ENCODE measurements at regions not wholly inside any gene's neighbourhood (a gene's known extent, or its start where the extent isn't known, plus 50 kb on each side); places are given as distances from the start of the nearest gene placed in this dataset.

DNA sequence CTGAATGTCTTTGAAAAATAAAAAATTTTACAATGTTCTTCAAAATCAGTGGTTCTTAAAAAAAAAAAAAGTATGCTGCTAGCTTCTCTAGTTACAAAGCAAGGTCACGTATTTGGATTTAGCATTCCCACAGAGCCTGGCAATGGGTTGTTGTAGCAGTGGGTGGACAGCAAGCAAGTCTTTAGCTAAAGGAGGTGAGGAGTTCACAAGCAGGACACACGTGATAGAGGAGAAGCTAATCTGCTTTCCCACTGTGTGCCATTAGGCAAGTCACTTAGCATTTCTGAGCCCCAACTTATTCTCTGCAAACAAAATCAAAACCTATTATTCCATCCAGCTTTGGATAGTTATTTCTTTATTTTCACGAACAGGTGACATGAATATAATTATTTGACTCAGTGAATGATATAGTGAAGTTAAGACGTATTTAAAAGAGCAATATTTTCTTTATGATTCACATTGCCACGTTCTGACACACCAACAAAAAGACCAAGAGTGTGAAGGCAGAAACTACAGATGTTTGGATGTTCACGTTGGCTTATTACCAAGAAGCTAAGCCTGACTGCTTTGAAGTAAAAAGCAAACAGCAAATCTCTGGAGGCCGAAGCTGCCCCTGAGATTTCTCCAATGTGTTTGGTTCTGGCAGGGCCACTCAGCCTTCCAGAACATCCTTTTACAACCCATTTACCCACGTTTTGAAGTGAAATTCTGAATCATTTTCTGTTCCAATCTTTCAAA, 612.1 kb upstream of the CDH6 start:
- H3K4me3 ChIP-seq, result no peak overlapping the region
- WGBS, 2 donors, result 28 to 30% methylated on average over 8 of the region's 8 CpGs
- H3K9me3 ChIP-seq, result no peaks in the 10 kb centered on the region
- TF ChIP-seq, protein P1, sequence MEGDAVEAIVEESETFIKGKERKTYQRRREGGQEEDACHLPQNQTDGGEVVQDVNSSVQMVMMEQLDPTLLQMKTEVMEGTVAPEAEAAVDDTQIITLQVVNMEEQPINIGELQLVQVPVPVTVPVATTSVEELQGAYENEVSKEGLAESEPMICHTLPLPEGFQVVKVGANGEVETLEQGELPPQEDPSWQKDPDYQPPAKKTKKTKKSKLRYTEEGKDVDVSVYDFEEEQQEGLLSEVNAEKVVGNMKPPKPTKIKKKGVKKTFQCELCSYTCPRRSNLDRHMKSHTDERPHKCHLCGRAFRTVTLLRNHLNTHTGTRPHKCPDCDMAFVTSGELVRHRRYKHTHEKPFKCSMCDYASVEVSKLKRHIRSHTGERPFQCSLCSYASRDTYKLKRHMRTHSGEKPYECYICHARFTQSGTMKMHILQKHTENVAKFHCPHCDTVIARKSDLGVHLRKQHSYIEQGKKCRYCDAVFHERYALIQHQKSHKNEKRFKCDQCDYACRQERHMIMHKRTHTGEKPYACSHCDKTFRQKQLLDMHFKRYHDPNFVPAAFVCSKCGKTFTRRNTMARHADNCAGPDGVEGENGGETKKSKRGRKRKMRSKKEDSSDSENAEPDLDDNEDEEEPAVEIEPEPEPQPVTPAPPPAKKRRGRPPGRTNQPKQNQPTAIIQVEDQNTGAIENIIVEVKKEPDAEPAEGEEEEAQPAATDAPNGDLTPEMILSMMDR (IDR thresholded peaks at IDR 0.05), result no peak
- no peak for TF ChIP-seq POLR2A (IDR thresholded peaks at IDR 0.05)
- DNase-seq, result no peak
- ATAC-seq, result no peak
- H3K27ac ChIP-seq, result no peak overlapping the region
- no peaks in the 10 kb centered on the region for H3K27me3 ChIP-seq
- H3K4me1 ChIP-seq, result no peaks in the 10 kb centered on the region
- no peaks in the 10 kb centered on the region for H3K36me3 ChIP-seq (replicated peaks in 1 of 2; ENCODE audit: insufficient read depth in 1 of 2, low read depth in 2 of 2)
- intact Hi-C loops (cut with DNase I), result no loop called here

DNA sequence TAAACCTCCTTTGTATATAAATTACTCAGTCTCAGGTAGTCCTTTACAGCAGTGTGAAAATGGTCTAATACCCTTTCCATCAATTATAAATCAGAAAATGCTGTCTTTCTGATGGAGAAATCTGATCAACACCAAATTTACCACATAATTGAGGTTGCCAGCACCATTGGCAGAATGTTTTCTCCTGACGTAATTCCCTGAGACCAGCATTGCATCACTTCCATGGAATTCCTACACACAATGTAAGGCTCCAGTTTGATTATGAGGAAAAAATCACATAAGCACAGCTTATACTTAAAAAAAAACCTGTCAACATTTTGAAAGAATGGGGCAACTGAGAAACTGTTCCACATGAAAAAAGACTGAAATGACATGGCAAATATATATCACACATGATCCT, 618.7 kb upstream of the CDH6 start:
- Histone ChIP-seq H3K36me3 (replicated peaks in 1 of 2; ENCODE audit: insufficient read depth in 1 of 2, low read depth in 2 of 2) (no peaks in the 10 kb centered on the region), H3K27ac (no peak overlapping the region), H3K27me3 (no peaks in the 10 kb centered on the region), H3K4me3 (no peak overlapping the region), H3K9me3 (peaks cover 0 to 2% (median 0%) of the 10 kb centered on the region in 3 donors), H3K4me1 (no peaks in the 10 kb centered on the region)
- intact Hi-C loops (cut with DNase I), result no loop called here
- no peak for ATAC-seq
- 46 to 52% methylated on average over 1 of the region's 1 CpG for WGBS, 2 donors
- TF ChIP-seq POLR2A (IDR thresholded peaks at IDR 0.05), result no peak
- TF ChIP-seq, protein P1 (IDR thresholded peaks at IDR 0.05), result no peak
- no peak for DNase-seq

DNA sequence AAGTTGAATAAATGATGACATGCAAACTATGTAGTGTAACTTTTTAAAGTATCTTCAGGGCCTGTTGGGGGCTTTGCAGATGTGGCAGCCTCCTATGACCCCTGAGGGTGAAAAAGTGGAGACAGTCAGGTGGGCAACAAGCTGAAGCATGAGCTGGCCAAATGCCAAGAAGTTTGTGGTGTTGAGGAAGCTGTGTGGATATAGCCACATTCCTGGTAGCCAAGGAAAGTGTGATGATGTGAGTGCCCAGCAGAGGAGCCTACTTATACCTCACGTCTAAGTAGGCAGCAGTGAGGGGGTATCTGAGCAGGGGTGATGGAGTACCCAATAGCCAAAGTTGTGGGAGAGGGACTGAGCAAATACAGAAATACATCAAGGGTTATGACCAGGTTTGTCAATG, 621.2 kb upstream of the CDH6 start:
- H3K9me3 ChIP-seq, result peaks cover 0 to 2% (median 0%) of the 10 kb centered on the region in 3 donors
- no peak overlapping the region for H3K4me3 ChIP-seq
- H3K27me3 ChIP-seq, result no peaks in the 10 kb centered on the region
- TF ChIP-seq POLR2A (IDR thresholded peaks at IDR 0.05), result no peak
- TF ChIP-seq, protein P1 (IDR thresholded peaks at IDR 0.05), result no peak
- intact Hi-C loops (cut with DNase I), result no loop called here
- ATAC-seq (no peak), DNase-seq (peak in 1 of 4 donors; percentile 12)
- 0 to 6% methylated on average over 1 of the region's 1 CpG for WGBS, 2 donors
- no peak overlapping the region for H3K27ac ChIP-seq
- no peaks in the 10 kb centered on the region for H3K36me3 ChIP-seq (replicated peaks in 1 of 2; ENCODE audit: insufficient read depth in 1 of 2, low read depth in 2 of 2)
- H3K4me1 ChIP-seq, result no peaks in the 10 kb centered on the region

DNA sequence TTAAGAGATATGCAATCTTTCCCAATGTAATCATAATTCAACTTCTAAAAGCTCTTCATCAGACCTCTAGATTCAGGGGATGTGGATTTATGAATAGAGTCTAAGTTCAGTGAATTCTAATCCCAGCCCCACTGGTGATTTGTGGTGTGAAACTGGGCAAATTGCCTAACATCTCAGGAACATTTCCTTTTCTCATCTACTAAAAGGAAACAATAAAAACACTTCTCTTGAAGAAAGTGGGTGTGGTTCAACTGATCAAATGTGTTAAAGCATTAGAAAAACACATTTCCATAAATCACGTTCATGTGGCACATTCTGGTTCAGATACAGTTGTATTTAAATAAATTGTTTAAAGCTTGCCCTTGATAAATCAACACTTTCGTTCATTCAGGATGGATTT, 631.7 kb upstream of the CDH6 start:
- Histone ChIP-seq H3K27ac (no peak overlapping the region), H3K9me3 (no peaks in the 10 kb centered on the region), H3K27me3 (no peaks in the 10 kb centered on the region), H3K4me3 (no peak overlapping the region), H3K4me1 (no peaks in the 10 kb centered on the region), H3K36me3 (replicated peaks in 1 of 2; ENCODE audit: insufficient read depth in 1 of 2, low read depth in 2 of 2) (no peaks in the 10 kb centered on the region)
- TF ChIP-seq, protein P1 (IDR thresholded peaks at IDR 0.05), result no peak
- TF ChIP-seq POLR2A (IDR thresholded peaks at IDR 0.05), result no peak
- no peak for ATAC-seq
- intact Hi-C loops (cut with DNase I), result no loop called here
- no peak for DNase-seq
- 44 to 45% methylated on average over 2 of the region's 2 CpGs for WGBS, 2 donors

DNA sequence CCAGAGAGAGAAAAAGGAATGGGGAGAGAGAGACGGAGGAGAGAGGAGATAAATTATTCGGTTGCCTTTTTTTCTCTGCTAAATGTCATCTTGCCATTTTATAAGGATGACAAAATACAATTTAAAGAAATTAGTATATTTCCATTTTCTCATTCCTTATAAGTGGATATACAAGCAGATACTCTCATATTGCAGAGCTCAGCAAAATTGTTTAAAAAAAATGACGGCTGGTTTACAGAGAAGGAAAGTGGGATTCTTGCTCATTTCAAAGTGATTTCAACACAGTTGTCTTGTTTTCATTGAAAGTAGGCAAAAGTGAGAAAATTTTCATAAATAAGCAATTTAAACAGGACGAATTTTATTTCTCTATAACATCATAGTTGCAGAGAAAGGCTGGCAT, 641.9 kb upstream of the CDH6 start:
- no peaks in the 10 kb centered on the region for H3K9me3 ChIP-seq
- H3K27me3 ChIP-seq, result no peaks in the 10 kb centered on the region
- DNase-seq (no peak), ATAC-seq (no peak)
- 50 to 53% methylated on average over 4 of the region's 4 CpGs for WGBS, 2 donors
- no peak overlapping the region for H3K27ac ChIP-seq
- TF ChIP-seq, protein P1 (IDR thresholded peaks at IDR 0.05), result no peak
- H3K4me3 ChIP-seq, result no peak overlapping the region
- no peaks in the 10 kb centered on the region for H3K4me1 ChIP-seq
- intact Hi-C loops (cut with DNase I), result no loop called here
- no peaks in the 10 kb centered on the region for H3K36me3 ChIP-seq (replicated peaks in 1 of 2; ENCODE audit: insufficient read depth in 1 of 2, low read depth in 2 of 2)

Measured in body of pancreas (tissue), 4 donors.